HepG2 (cell line): ENCODE measurements at regions not wholly inside any gene's neighbourhood (a gene's known extent, or its start where the extent isn't known, plus 50 kb on each side); places are given as distances from the start of the nearest gene placed in this dataset.
A peak's percentile ranks its signal among the peaks of the same experiment; 100 is the strongest.

ENCODE experiments used
- CENPT ChIP-seq: sonication (generic); formaldehyde crosslinking; IDR thresholded peaks from 2 replicates; pipeline ENCODE4 v1.8.0; 2022; ENCODE audit warnings: low read depth, mild to moderate bottlenecking, moderate library complexity, missing genetic modification reagents
- FOXO1 ChIP-seq: sonication (generic); formaldehyde crosslinking; IDR thresholded peaks from 2 replicates; pipeline ENCODE4 v1.4.0; 2020; ENCODE audit warnings: missing genetic modification reagents
- GPN1 ChIP-seq: sonication (generic); formaldehyde crosslinking; IDR thresholded peaks from 2 replicates; pipeline ENCODE4 v1.5.1; 2020; ENCODE audit warnings: missing genetic modification reagents, borderline replicate concordance
- HES4 ChIP-seq: sonication (generic); formaldehyde crosslinking; IDR thresholded peaks from 2 replicates; pipeline ENCODE4 v1.9.0; 2021; ENCODE audit warnings: mild to moderate bottlenecking, missing genetic modification reagents, borderline replicate concordance
- MZF1 ChIP-seq: sonication (generic); formaldehyde crosslinking; IDR thresholded peaks from 2 replicates; pipeline ENCODE4 v1.8.1; 2023; ENCODE audit warnings: mild to moderate bottlenecking, missing genetic modification reagents, borderline replicate concordance
- NFYC ChIP-seq: IDR thresholded peaks from 2 replicates; pipeline ENCODE4 v1.6.1; 2016; ENCODE audit warnings: missing genetic modification reagents, missing compliant biosample characterization
- POLR2AphosphoS5 ChIP-seq: IDR thresholded peaks from 2 replicates; pipeline ENCODE4 v1.6.1; 2012; ENCODE audit warnings: low read depth, low read length
- POLR2G ChIP-seq: fragments of 200-400 bp; formaldehyde crosslinking; IDR thresholded peaks from 2 replicates; pipeline ENCODE4 v1.6.1; 2018; ENCODE audit warnings: mild to moderate bottlenecking, low read depth, low read length, moderate library complexity
- RNF219 ChIP-seq: sonication (generic); formaldehyde crosslinking; IDR thresholded peaks from 2 replicates; pipeline ENCODE4 v1.5.0; 2020; ENCODE audit warnings: mild to moderate bottlenecking, missing genetic modification reagents
- SNAPC4 ChIP-seq: sonication (generic); formaldehyde crosslinking; IDR thresholded peaks from 2 replicates; pipeline ENCODE4 v1.4.0; 2020; ENCODE audit warnings: mild to moderate bottlenecking, missing genetic modification reagents
- TOE1 ChIP-seq: sonication (generic); formaldehyde crosslinking; IDR thresholded peaks from 2 replicates; pipeline ENCODE4 v1.4.0; 2020; ENCODE audit warnings: mild to moderate bottlenecking, missing genetic modification reagents
- ZBTB25 ChIP-seq: IDR thresholded peaks from 2 replicates; pipeline ENCODE4 v1.6.1; 2018; ENCODE audit warnings: missing genetic modification reagents
- ZFAT ChIP-seq: sonication (generic); formaldehyde crosslinking; conservative IDR thresholded peaks from 2 replicates; pipeline ENCODE4 v1.8.1; 2023; ENCODE audit warnings: missing genetic modification reagents, inconsistent platforms
- ZNF24 ChIP-seq: fragments of 450-650 bp; IDR thresholded peaks from 2 replicates; pipeline ENCODE4 v1.6.1; 2017; ENCODE audit warnings: antibody characterized with exemption, mild to moderate bottlenecking
- ZNF251 ChIP-seq: sonication (generic); formaldehyde crosslinking; IDR thresholded peaks from 2 replicates; pipeline ENCODE4 v1.9.0; 2021; ENCODE audit warnings: mild to moderate bottlenecking, missing genetic modification reagents
- ZNF3 ChIP-seq: IDR thresholded peaks from 2 replicates; pipeline ENCODE4 v1.7.0; 2017; ENCODE audit warnings: inconsistent platforms
- ZNF510 ChIP-seq: sonication (generic); formaldehyde crosslinking; IDR thresholded peaks from 2 replicates; pipeline ENCODE4 v1.4.0; 2020; ENCODE audit warnings: low read depth, mild to moderate bottlenecking, missing genetic modification reagents
- ZNF660 ChIP-seq: sonication (generic); formaldehyde crosslinking; IDR thresholded peaks from 2 replicates; pipeline ENCODE4 v1.5.1; 2020; ENCODE audit warnings: mild to moderate bottlenecking, low read depth, missing genetic modification reagents, borderline replicate concordance
- ZNF709 ChIP-seq: sonication (generic); formaldehyde crosslinking; IDR thresholded peaks from 2 replicates; pipeline ENCODE4 v1.5.0; 2020; ENCODE audit warnings: mild to moderate bottlenecking, missing genetic modification reagents
- ZNF782 ChIP-seq: sonication (generic); formaldehyde crosslinking; IDR thresholded peaks from 2 replicates; pipeline ENCODE4 v1.4.0; 2020; ENCODE audit warnings: missing genetic modification reagents, mild to moderate bottlenecking, borderline replicate concordance
- ZSCAN5A ChIP-seq: sonication (generic); formaldehyde crosslinking; IDR thresholded peaks from 2 replicates; pipeline ENCODE4 v1.8.0; 2022; ENCODE audit warnings: mild to moderate bottlenecking, missing genetic modification reagents, borderline replicate concordance

- TF ChIP-seq ZSCAN5A (CRISPR knock-in tag): no peak
- no peak for TF ChIP-seq ZNF660 (CRISPR knock-in tag)
- TF ChIP-seq ZNF709 (CRISPR knock-in tag): no peak
- TF ChIP-seq POLR2AphosphoS5: no peak
- no peak for TF ChIP-seq POLR2G
- peak; percentile 53; the same call in 1 of the 2 replicates for TF ChIP-seq SNAPC4
- no peak for TF ChIP-seq HES4 (CRISPR knock-in tag)
- TF ChIP-seq ZNF3 (CRISPR knock-in tag): 0 out of 2 replicates have a peak, but pooled peaks have one; percentile 62
- TF ChIP-seq ZNF251: no peak
- no peak for TF ChIP-seq TOE1 (CRISPR knock-in tag)
- TF ChIP-seq ZNF510 (CRISPR knock-in tag): no peak
- peak; percentile 80 for TF ChIP-seq FOXO1 (CRISPR knock-in tag)
- no peak for TF ChIP-seq MZF1
- TF ChIP-seq ZFAT (CRISPR knock-in tag): no peak
- TF ChIP-seq ZNF782 (CRISPR knock-in tag): no peak
- TF ChIP-seq ZBTB25 (CRISPR knock-in tag): peak; percentile 72
- TF ChIP-seq ZNF24: no peak
- TF ChIP-seq CENPT (CRISPR knock-in tag): no peak
- TF ChIP-seq GPN1 (CRISPR knock-in tag): no peak
- no peak for TF ChIP-seq NFYC (CRISPR knock-in tag)
- 0 out of 2 replicates have a peak, but pooled peaks have one; percentile 36 for TF ChIP-seq RNF219 (CRISPR knock-in tag)
Measured at GRCh38 chr12:93243689-93244513, 133.8 kb upstream of the NUDT4 start (continued).
